Endometrial microvascular endothelial cells (primary cell): ENCODE measurements at regions not wholly inside any gene's neighbourhood (a gene's known extent, or its start where the extent isn't known, plus 50 kb on each side); places are given as distances from the start of the nearest gene placed in this dataset.

ENCODE experiments used
- in situ Hi-C: cut with HindIII; loops from 2 replicates; pipeline ENCODE4 v1.10.0; 2017; ENCODE audit warnings: low sequenced_read_pairs, low pct_unique_long_range_greater_than_20kb; ENCODE audit errors: inconsistent ontology term

- in situ Hi-C loops: no loop called here
Observed at GRCh38 chr7:46165276-46165675, 244.2 kb upstream of the IGFBP3 start.

DNA sequence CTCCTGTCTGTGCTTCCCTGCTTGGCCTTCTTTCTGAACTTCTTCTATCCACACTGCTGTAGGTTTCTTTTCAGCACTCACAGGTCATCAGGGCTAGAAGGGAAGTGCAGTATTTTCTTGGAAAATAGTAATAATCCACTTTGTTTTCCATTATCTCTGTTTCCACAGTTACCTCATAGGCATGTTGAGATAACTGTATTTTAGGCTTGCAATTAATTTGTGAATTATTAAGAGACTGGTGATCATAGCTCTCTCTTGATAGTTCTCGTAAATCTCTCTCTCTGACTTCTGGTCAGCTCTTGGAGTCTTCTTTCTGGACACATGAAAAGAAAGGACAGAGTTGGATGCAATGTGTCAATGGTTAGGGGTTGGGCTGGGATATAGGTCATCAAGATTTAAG, 243.6 kb upstream of the IGFBP3 start:
- in situ Hi-C loops: no loop called here

- in situ Hi-C loops: no loop called here
Observed at GRCh38 chr7:46163246-46163645, 242.2 kb upstream of the IGFBP3 start.

DNA sequence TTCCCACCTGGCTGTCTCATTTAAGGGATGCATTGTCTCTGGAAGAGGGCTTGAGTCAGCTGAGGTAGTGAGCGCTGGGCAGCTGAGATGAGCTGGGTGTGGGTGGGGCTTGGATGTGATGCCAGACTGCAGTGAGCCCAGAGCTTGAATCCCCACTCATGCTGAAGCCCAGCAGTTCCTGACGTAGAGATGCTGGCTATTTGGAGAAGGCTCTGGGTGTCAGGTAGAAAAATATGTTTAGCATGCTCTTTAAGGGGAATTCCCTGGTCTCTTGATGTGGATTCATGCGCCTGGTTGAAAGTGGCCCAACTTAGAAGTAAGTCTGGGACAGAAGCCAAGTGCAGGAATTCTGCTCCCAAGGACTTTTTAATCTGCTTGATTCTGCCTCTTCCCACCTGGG, 241.5 kb upstream of the IGFBP3 start:
- in situ Hi-C loops: no loop called here

GRCh38 chr7:46160861-46161260, 239.8 kb upstream of the IGFBP3 start:
- in situ Hi-C loops: no loop called here

GRCh38 chr7:46157931-46158330, 236.9 kb upstream of the IGFBP3 start:
- in situ Hi-C loops: no loop called here

GRCh38 chr7:46157404-46157803, 236.3 kb upstream of the IGFBP3 start:
- in situ Hi-C loops: no loop called here

DNA sequence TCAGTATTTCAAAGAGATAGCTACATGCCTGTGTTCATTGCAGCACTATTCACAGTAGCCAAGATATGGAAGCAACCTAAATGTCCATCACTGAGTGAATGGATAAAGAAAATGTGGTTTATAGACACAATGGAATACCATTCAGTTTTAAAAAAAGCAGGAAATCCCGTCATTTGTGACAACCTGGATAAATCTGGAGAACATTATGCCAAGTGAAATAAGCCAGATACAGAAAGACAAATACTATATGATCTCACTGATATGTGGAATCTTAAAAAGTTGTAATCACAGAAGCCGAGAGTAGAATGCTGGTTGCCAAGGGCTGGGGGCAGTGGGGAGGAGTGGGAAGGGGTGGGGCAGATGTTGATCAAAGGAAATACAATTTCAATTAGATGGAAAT, 235.8 kb upstream of the IGFBP3 start:
- in situ Hi-C loops: no loop called here

DNA sequence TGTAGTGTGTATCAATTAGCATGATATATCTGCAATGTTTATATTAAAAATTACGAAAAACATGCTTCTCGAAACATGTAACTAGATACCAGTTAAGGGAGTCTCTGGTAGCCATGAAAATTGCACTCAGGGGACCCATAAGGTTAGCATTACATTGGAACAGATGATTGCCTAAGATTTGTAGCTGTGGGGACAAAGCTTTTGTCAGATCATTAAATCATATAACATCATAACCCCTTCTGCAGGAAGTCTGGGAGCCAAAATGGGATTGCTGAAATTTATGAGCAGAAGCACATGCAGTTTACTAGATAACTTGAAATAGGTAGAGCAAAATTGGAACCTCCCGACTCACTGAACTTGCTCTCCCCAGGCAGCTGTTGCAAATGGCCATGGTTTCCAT, 235.0 kb upstream of the IGFBP3 start:
- in situ Hi-C loops: no loop called here

- in situ Hi-C loops: no loop called here
Observed at GRCh38 chr7:46155367-46155766, 234.3 kb upstream of the IGFBP3 start.

DNA sequence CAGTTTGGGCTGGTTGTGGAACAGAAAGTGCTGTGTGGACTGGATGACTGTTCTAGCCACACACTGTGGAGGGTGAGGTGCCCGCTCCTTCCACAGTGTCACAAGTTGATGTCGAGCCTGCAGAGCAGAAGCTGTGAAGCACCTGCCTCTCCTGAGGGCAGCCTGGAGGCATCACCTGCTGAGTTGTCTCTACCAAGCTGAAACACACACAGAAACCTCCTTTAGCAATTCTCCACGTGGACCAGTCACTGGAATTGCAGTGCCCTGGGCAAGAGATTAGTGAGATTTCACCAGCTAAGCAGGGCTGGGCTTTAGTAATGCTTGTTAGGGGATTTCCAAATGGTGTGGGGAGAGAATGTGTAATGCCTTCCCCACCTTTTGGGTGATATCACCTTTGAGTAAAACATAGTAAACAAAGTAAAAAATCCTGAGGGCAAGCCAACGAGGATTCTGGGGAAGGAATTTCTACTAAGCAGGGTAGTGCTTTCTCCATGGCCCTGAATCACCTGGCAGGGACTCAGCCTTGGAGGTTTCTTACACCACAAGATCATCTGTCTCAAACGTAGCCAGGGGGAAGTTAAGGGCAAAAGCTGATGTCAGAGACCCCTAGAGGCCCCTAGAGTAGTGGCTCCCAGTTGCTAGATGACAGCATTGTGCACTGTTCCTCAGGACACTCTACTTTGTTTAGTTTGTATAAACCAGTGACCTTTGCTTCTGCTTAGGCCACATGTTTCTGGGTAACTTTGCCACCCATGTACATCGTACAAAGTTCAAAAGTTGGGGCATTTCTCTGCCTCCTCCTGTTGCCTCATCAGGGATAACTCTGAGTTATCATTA, 233.1 kb upstream of the IGFBP3 start:
- in situ Hi-C loops: no loop called here

- in situ Hi-C loops: no loop called here
Observed at GRCh38 chr7:46153583-46153950, 232.5 kb upstream of the IGFBP3 start.

DNA sequence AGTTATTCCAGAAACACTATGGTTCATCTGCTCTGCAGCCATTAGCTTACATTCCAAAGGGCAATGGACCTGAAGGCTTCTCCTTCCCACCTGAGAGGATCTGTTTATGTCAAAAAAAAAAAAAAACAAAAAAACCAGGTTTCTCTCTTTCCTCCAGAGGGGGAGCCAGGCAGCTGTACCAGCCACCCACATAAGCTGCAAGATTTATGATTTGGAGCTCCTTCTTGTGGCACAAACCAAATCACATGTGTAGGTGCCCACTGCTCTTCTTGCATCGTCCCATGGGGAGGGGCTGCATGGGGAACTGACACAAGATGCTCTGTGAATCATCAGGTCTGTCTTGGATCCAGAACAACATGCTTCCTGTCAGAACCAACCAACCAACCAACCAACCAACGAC, 231.6 kb upstream of the IGFBP3 start:
- in situ Hi-C loops: no loop called here

- in situ Hi-C loops: no loop called here
Observed at GRCh38 chr7:46150721-46151120, 229.6 kb upstream of the IGFBP3 start.

GRCh38 chr7:46150202-46150601, 229.1 kb upstream of the IGFBP3 start:
- in situ Hi-C loops: no loop called here

DNA sequence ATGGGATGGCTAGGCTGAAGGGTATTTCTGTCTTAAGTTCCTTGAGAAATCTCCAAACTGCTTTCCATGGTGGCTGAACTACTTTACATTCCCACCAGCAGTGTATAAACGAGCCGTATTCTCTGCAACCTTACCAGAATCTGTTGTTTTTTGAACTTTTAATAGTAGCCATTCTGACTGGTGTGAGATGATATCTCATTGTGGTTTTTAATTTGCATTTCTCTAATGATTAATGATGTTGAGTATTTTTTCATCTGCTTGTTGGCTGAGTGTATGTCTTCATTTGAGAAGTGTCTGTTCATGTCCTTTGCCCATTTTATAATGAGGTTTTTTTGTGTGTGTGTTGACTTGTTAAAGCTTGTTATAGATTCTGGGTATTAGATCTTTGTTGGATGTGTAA, 226.8 kb upstream of the IGFBP3 start:
- in situ Hi-C loops: no loop called here

- in situ Hi-C loops: no loop called here
Observed at GRCh38 chr7:46146454-46147255, 225.6 kb upstream of the IGFBP3 start.

DNA sequence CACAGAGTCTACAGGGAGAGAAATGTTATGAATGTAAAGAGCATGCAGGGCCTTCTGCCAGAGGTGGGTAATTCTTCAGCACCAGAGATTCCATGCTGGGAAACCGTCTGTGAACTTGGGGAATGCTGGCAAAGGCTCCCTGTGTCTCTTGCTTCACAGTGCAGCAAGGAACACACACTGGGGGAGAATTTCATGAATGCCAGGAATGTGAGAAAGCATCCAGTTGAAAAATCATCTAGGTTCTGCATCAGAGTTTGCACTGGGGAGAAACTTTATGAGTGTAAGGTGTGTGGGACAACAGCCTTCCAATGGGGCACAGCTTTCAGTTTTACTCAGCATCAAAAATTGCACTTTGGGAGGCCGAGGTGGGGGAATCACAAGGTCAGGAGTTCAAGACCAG, 224.3 kb upstream of the IGFBP3 start:
- in situ Hi-C loops: no loop called here

DNA sequence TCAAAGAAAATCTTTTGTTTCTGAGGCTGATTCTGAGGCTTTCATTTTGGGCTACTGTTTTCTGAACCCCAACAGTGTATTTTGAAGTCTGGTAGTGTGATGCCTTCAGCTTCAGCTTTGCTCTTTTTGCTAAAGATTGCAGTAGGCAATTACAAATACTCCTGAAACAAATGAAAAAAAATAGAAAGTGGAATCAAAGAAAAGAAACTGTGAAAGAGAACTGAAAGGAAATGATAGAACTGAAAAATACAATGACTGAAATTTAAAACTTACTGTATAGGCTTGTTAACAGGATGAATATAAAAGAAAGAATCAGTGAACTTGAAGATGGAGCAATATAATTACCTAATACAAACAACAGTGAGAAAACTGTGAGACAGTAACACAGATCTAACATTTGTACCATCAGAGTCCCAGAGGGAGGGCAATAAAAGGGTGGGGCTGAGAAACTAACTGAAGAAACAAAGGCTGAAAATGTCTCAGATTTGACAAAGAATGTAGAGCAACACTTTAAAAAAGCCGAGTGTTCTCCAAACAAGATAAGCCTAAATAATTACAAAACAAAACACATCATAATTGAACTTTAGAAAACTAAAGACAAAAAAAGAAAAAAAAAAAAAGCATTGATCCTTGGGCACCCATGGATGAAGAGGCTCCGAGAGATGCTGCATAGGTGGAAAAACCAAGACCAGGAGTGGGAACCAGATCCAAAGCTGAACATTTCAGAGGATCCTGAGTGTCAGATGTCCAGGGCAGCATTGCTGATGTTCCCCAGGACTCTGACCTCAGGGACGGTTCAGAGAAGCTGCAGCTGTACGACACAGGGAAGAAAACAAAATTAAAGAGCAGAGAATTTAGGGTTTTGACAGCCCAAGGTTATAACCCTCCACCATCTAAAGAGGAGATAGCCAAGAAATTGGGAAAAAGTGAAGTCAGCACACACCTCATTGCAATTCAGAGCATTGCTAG, 223.2 kb upstream of the IGFBP3 start:
- in situ Hi-C loops: no loop called here
